ENCODE measurements at regions not wholly inside any gene's neighbourhood (a gene's known extent, or its start where the extent isn't known, plus 50 kb on each side); places are given as distances from the start of the nearest gene placed in this dataset.

- TF ChIP-seq EZH2phosphoT487 (IDR thresholded peaks at IDR 0.05) (no peak), EZH2 (IDR thresholded peaks at IDR 0.05) (no peak)
- TF ChIP-seq, protein P1, sequence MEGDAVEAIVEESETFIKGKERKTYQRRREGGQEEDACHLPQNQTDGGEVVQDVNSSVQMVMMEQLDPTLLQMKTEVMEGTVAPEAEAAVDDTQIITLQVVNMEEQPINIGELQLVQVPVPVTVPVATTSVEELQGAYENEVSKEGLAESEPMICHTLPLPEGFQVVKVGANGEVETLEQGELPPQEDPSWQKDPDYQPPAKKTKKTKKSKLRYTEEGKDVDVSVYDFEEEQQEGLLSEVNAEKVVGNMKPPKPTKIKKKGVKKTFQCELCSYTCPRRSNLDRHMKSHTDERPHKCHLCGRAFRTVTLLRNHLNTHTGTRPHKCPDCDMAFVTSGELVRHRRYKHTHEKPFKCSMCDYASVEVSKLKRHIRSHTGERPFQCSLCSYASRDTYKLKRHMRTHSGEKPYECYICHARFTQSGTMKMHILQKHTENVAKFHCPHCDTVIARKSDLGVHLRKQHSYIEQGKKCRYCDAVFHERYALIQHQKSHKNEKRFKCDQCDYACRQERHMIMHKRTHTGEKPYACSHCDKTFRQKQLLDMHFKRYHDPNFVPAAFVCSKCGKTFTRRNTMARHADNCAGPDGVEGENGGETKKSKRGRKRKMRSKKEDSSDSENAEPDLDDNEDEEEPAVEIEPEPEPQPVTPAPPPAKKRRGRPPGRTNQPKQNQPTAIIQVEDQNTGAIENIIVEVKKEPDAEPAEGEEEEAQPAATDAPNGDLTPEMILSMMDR (IDR thresholded peaks at IDR 0.05): no peak
These were observed 107.7 kb downstream of the COPS8 start for GRCh38 chr2:237193436-237193835.

Measured in neural progenitor cell (in vitro differentiated cells).